ENCODE measurements at regions not wholly inside any gene's neighbourhood (a gene's known extent, or its start where the extent isn't known, plus 50 kb on each side); places are given as distances from the start of the nearest gene placed in this dataset.

DNA sequence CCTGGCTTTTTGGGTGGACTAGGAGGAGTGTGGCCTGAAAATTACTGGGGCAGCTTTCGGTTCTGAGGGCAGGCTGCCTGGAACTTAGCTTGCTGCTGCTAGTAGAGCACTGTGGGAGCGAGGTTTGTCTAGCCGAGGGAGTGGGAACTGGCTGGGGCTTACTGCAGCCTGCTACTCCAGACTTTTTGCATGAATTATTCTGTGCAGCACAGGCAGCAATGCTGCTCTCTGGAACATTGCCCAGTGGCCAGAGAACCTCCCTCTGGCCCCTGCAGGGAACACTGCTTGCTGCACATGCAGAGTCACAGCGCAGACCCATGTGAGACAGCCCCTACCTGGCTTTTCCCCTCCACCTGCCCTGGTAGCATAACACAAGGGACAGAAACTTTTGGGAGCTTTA, 263.9 kb upstream of the SLITRK2 start:
- no peak overlapping the region for H3K4me2 ChIP-seq (ENCODE audit: insufficient read depth, low read length)
- no peaks in the 10 kb centered on the region for H3K36me3 ChIP-seq (ENCODE audit: control insufficient read depth, insufficient read depth, low read length)
- intact Hi-C loops (cut with micrococcal nuclease), result no loop called here
- FAIRE-seq, result no peak
- no peak overlapping the region for H3K9ac ChIP-seq (ENCODE audit: insufficient read depth in 1 of 2, low read depth in 2 of 2, low read length in 2 of 2)
- no TSS peak for BruUV-seq (replicated peaks)
- ATAC-seq, result no peak
- DNase-seq (ENCODE audit: extremely low read depth in 1 of 4, low spot score in 3 of 4), result no peak
- H3K4me3 ChIP-seq, result no peak overlapping the region
- ChIA-PET CTCF (ENCODE audit: low intra/inter-chr PET ratio) (no interaction called here), POLR2A (no interaction called here)
- H3K9me1 ChIP-seq (ENCODE audit: control insufficient read depth, insufficient read depth, low read length), result no peaks in the 10 kb centered on the region
- H3K79me2 ChIP-seq (ENCODE audit: control insufficient read depth, insufficient read depth, low read length), result no peaks in the 10 kb centered on the region
- TF ChIP-seq ZNF140 (CRISPR knock-in tag; IDR thresholded peaks at IDR 0.05), result no peak
- TF ChIP-seq, protein P1, sequence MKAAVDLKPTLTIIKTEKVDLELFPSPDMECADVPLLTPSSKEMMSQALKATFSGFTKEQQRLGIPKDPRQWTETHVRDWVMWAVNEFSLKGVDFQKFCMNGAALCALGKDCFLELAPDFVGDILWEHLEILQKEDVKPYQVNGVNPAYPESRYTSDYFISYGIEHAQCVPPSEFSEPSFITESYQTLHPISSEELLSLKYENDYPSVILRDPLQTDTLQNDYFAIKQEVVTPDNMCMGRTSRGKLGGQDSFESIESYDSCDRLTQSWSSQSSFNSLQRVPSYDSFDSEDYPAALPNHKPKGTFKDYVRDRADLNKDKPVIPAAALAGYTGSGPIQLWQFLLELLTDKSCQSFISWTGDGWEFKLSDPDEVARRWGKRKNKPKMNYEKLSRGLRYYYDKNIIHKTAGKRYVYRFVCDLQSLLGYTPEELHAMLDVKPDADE (conservative IDR thresholded peaks at IDR 0.05; ENCODE audit: control insufficient read depth, low read depth, low read length), result no peak
- TF ChIP-seq E2F4 (CRISPR knock-in tag; IDR thresholded peaks at IDR 0.05; ENCODE audit: low read depth), result no peak
- no peak for TF ChIP-seq TAF9B (IDR thresholded peaks at IDR 0.05; ENCODE audit: partially characterized antibody)
- TF ChIP-seq DNMT1 (IDR thresholded peaks at IDR 0.05), result no peak
- no peak for TF ChIP-seq ZNF232 (CRISPR knock-in tag; IDR thresholded peaks at IDR 0.05)
- no peak for TF ChIP-seq AFF1 (IDR thresholded peaks at IDR 0.05; ENCODE audit: low read depth in 1 of 2, partially characterized antibody in 2 of 2)
- TF ChIP-seq HDAC2 (IDR thresholded peaks at IDR 0.05), result no peak
- TF ChIP-seq ZNF77 (CRISPR knock-in tag; IDR thresholded peaks at IDR 0.05), result no peak
- no peak for TF ChIP-seq ZBTB17 (CRISPR knock-in tag; IDR thresholded peaks at IDR 0.05)
- TF ChIP-seq DEAF1 (CRISPR knock-in tag; IDR thresholded peaks at IDR 0.05), result no peak
- H4K20me1 ChIP-seq (replicated peaks; ENCODE audit: control insufficient read depth, insufficient read depth, low read length), result no peaks in the 10 kb centered on the region
- no peaks in the 10 kb centered on the region for H3K4me1 ChIP-seq (replicated peaks in 1 of 2; ENCODE audit: control insufficient read depth in 2 of 2, insufficient read depth in 2 of 2, low read length in 2 of 2)
- H3K9me3 ChIP-seq (replicated peaks; ENCODE audit: control insufficient read depth, insufficient read depth, low read depth, low read length), result no peaks in the 10 kb centered on the region
- H3K27me3 ChIP-seq (ENCODE audit: control insufficient read depth in 2 of 2, insufficient read depth in 2 of 2, low read length in 2 of 2), result no peaks in the 10 kb centered on the region
- no peak overlapping the region for H2AFZ ChIP-seq (ENCODE audit: low read depth, low read length)
- no peak overlapping the region for H3K27ac ChIP-seq (ENCODE audit: extremely low read depth, low read depth, low read length)
- WGBS (ENCODE audit: insufficient coverage, low coverage, missing lambda C conversion rate), result 0% methylated on average over 3 of the region's 4 CpGs
- in situ Hi-C loops (cut with MboI), result no loop called here
